ENCODE measurements at regions not wholly inside any gene's neighbourhood (a gene's known extent, or its start where the extent isn't known, plus 50 kb on each side); places are given as distances from the start of the nearest gene placed in this dataset.

GRCh38 chr6:167474171-167474570, 149.3 kb downstream of the TTLL2 start:
- in situ Hi-C loops (cut with HindIII; ENCODE audit: low pct_ligation_motif_present, low sequenced_read_pairs) = no loop called here
- no peak overlapping the region for H3K4me3 ChIP-seq (ENCODE audit: low read depth, low read length)
- TF ChIP-seq CTCF (IDR thresholded peaks at IDR 0.05; ENCODE audit: low read depth, low read length, missing control alignments) = no peak
- DNase-seq = no peak
- H3K27me3 ChIP-seq (replicated peaks) = no peaks in the 10 kb centered on the region
- H3K27ac ChIP-seq = no peak overlapping the region
- H3K36me3 ChIP-seq (replicated peaks) = no peaks in the 10 kb centered on the region

DNA sequence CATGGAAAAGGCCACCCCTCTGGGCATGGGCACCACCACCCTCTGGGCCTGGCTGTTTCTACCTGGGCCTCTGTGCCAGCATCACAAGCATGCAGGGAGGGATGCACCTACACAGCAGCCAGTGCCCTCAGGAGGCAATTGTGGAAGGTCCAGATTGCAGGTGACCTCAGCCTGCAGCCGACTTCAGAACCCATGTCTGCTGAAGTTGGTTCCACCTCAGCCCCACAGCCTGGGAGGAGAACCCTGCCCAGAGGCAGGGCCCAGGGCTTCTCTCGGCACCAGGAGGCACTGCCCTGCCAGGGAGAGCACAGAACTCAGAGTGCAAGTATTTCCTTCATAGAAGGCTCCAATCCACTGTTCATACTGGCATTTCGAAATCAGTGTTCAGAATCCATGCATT, 149.8 kb downstream of the TTLL2 start:
- TF ChIP-seq CTCF (IDR thresholded peaks at IDR 0.05; ENCODE audit: low read depth, low read length, missing control alignments) = no peak
- H3K36me3 ChIP-seq (replicated peaks) = no peaks in the 10 kb centered on the region
- no peak overlapping the region for H3K27ac ChIP-seq
- H3K27me3 ChIP-seq (replicated peaks) = no peaks in the 10 kb centered on the region
- H3K4me3 ChIP-seq (ENCODE audit: low read depth, low read length) = no peak overlapping the region
- no peak for DNase-seq
- in situ Hi-C loops (cut with HindIII; ENCODE audit: low pct_ligation_motif_present, low sequenced_read_pairs) = no loop called here

DNA sequence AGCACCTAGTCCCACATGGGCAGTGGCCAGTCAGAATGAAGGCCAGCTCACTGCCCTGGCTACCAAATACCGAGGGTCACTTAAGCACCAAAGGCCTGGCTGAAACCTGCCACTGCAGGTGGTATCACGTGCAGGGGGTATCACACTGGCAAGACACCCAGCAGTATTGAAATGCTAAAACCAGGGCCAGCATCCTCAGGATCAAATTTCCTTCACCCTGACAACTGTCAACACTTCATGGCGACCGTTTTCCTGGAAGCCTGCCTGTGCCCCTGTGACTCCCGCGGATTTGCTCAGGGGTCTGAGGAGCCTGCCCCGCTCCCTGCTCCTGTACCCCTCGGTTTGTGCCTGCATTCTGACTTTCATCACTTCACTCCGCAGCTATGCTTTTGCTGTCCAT, 151.1 kb downstream of the TTLL2 start:
- no peaks in the 10 kb centered on the region for H3K36me3 ChIP-seq (replicated peaks)
- DNase-seq = no peak

DNA sequence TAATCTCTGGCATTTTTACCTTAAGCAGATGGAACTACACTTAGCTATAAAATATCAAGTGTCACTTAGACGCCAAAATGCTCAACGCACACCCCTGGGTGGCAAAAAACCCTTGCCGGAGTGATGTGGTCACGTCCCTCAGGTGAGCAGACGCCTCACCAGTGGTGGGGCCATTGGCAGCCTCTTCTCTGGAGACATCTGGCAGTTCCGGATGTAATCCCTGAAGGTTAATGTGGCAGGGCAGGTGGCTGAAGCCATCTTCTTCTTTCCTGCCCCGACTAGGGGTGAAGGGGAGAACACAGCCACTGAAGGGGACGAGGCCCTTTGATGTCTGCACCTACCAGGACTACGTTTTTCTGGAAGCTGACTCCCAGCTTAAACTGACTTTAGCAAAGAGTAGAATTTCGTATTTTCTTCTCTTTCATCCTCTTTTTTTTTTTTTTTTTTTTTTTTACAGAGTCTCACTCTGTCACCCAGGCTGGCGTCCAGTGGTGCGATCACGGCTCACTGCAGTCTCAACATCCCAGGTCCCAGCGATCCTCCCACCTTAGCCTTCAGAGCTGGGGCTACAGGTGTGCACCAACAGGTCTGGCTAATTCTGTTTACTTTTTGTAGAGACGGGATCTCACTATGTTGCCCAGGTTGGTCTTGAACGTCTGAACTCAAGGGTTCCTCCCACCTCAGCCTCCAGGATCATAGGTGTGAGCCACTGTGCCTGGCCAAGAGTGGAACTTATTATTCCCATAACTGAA, 152.1 kb downstream of the TTLL2 start:
- Histone ChIP-seq H3K4me3 (ENCODE audit: low read depth, low read length) (no peak overlapping the region), H3K27ac (no peak overlapping the region), H3K27me3 (replicated peaks) (no peaks in the 10 kb centered on the region), H3K36me3 (replicated peaks) (no peaks in the 10 kb centered on the region)
- TF ChIP-seq CTCF (IDR thresholded peaks at IDR 0.05; ENCODE audit: low read depth, low read length, missing control alignments) = no peak
- in situ Hi-C loops (cut with HindIII; ENCODE audit: low pct_ligation_motif_present, low sequenced_read_pairs) = no loop called here
- DNase-seq = no peak

More for the DNA sequence above, 151.1 kb downstream of the TTLL2 start:
- in situ Hi-C loops (cut with HindIII; ENCODE audit: low pct_ligation_motif_present, low sequenced_read_pairs) = no loop called here
- Histone ChIP-seq H3K27me3 (replicated peaks) (no peaks in the 10 kb centered on the region), H3K27ac (no peak overlapping the region), H3K4me3 (ENCODE audit: low read depth, low read length) (no peak overlapping the region)
- TF ChIP-seq CTCF (IDR thresholded peaks at IDR 0.05; ENCODE audit: low read depth, low read length, missing control alignments) = no peak

GRCh38 chr6:167477688-167478087, 152.8 kb downstream of the TTLL2 start:
- Histone ChIP-seq H3K4me3 (ENCODE audit: low read depth, low read length) (no peak overlapping the region), H3K27me3 (replicated peaks) (no peaks in the 10 kb centered on the region), H3K36me3 (replicated peaks) (no peaks in the 10 kb centered on the region), H3K27ac (no peak overlapping the region)
- in situ Hi-C loops (cut with HindIII; ENCODE audit: low pct_ligation_motif_present, low sequenced_read_pairs) = no loop called here
- no peak for TF ChIP-seq CTCF (IDR thresholded peaks at IDR 0.05; ENCODE audit: low read depth, low read length, missing control alignments)
- no peak for DNase-seq

DNA sequence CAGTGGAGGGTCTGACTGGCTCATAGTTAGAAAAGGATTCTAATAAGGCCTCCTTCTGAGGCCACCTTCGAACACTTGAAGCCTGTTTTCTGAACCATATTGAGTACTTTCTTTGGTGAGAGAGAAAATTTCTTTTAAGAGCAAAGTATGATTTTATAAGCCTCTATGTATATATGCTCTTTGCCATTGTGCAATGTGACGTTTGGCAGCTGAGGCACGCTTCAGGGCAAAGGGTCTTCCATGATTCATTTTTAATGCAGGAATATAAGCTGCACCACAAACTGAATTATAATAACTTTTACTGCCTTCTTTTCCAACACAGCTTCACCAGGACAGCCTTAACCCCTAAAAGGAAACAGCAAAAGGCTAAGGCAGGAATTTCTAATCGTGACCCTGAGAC, 154.4 kb downstream of the TTLL2 start:
- Histone ChIP-seq H3K27me3 (replicated peaks) (no peaks in the 10 kb centered on the region), H3K4me3 (ENCODE audit: low read depth, low read length) (no peak overlapping the region), H3K27ac (no peak overlapping the region), H3K36me3 (replicated peaks) (no peaks in the 10 kb centered on the region)
- DNase-seq = no peak
- in situ Hi-C loops (cut with HindIII; ENCODE audit: low pct_ligation_motif_present, low sequenced_read_pairs) = no loop called here
- TF ChIP-seq CTCF (IDR thresholded peaks at IDR 0.05; ENCODE audit: low read depth, low read length, missing control alignments) = no peak

Measured in brain microvascular endothelial cell (primary cell).